Panc1 (cell line): ENCODE measurements at regions not wholly inside any gene's neighbourhood (a gene's known extent, or its start where the extent isn't known, plus 50 kb on each side); places are given as distances from the start of the nearest gene placed in this dataset.
"Not testable (repeated sequence)": the region's sequence is repeated elsewhere in the genome, so short reads cannot be mapped to it uniquely, and the experiment has no call there.

Experiments used
- ATAC-seq: fragments of 200-7000 bp; cut with Tn5 transposase; 2 replicates; pipeline ENCODE4 v1.9.1; 2020; ENCODE audit warnings: mild to moderate bottlenecking, moderate library complexity
- BruUV-seq: library from RNA; stranded (reverse); fragments of 400-500 nt; replicated peaks from 2 replicates; lab custom pipeline; 2021; lab: Mats Ljungman, UMichigan
- CTCF ChIA-PET: fragments of 300-600 bp; sonication (Branson Sonifier 250); formaldehyde crosslinking; loops from one replicate; lab custom pipeline; 2022; ENCODE audit warnings: antibody characterized with exemption; lab: Charles Lee
- POLR2A ChIA-PET: fragments of 300-600 bp; sonication (Branson Sonifier 250); formaldehyde crosslinking; loops from one replicate; lab custom pipeline; 2022; ENCODE audit warnings: antibody characterized with exemption; lab: Charles Lee
- DNase-seq: peaks from one replicate; pipeline ENCODE4 v3.0.0-alpha.2; 2010; ENCODE audit warnings: low read depth, low spot score
- H3K27ac ChIP-seq: 2 replicates; pipeline ENCODE4 v1.5.1; 2011; ENCODE audit warnings: mild to moderate bottlenecking, low read length, inconsistent platforms
- H3K27me3 ChIP-seq: fragments of 200-500 bp; sonication (Bioruptor generic); 2 replicates; pipeline ENCODE4 v1.6.0; 2014; ENCODE audit warnings: low read length, inconsistent platforms; ENCODE audit not compliant: control insufficient read depth, insufficient read depth
- H3K36me3 ChIP-seq: fragments of 200-500 bp; sonication (Bioruptor generic); 2 replicates; pipeline ENCODE4 v1.5.1; 2014; ENCODE audit warnings: inconsistent platforms, mild to moderate bottlenecking, low read length, moderate library complexity; ENCODE audit not compliant: control insufficient read depth, insufficient read depth
- H3K4me1 ChIP-seq: 2 replicates; pipeline ENCODE4 v1.5.1; 2011; ENCODE audit warnings: inconsistent platforms, mild to moderate bottlenecking, low read length, moderate library complexity; ENCODE audit not compliant: control insufficient read depth, insufficient read depth
- H3K4me3 ChIP-seq, 2 experiments: 2 replicates each; pipeline ENCODE4 v1.5.1; 2011 to 2012; ENCODE audit warnings: low read depth in 2 of 2, low read length in 2 of 2, mild to moderate bottlenecking in 2 of 2, inconsistent platforms in 1 of 2, moderate library complexity in 1 of 2
- H3K9me3 ChIP-seq: fragments of 200-500 bp; sonication (Bioruptor generic); 2 replicates; pipeline ENCODE4 v1.5.1; 2014; ENCODE audit warnings: low read depth, mild to moderate bottlenecking, inconsistent platforms, low read length, moderate library complexity; ENCODE audit not compliant: control insufficient read depth, insufficient read depth
- CTCF ChIP-seq: fragments of 450-650 bp; IDR thresholded peaks from 2 replicates; pipeline ENCODE4 v1.5.1; 2017; ENCODE audit warnings: mild to moderate bottlenecking
- POLR2AphosphoS5 ChIP-seq: IDR thresholded peaks from 2 replicates; pipeline ENCODE4 v1.6.1; 2012; ENCODE audit warnings: mild to moderate bottlenecking, low read depth, low read length, moderate library complexity
- SIN3A ChIP-seq: IDR thresholded peaks from 2 replicates; pipeline ENCODE4 v1.6.1; 2012; ENCODE audit warnings: low read depth, mild to moderate bottlenecking, low read length, moderate library complexity, borderline replicate concordance; ENCODE audit not compliant: insufficient read depth
- TCF7L2 ChIP-seq: IDR thresholded peaks from 2 replicates; pipeline ENCODE4 v1.6.1; 2011; ENCODE audit warnings: mild to moderate bottlenecking, low read depth, low read length, inconsistent platforms
- in situ Hi-C: cut with HindIII; loops from 2 replicates; pipeline ENCODE4 v1.10.0; 2016; ENCODE audit warnings: low sequenced_read_pairs, low pct_unique_long_range_greater_than_20kb
- intact Hi-C: fragments of 100-400 bp; cut with micrococcal nuclease; formaldehyde crosslinking; loops from one replicate; pipeline ENCODE4 v1.10.0; 2022; ENCODE audit not compliant: unreplicated experiment
- TF ChIP-seq, protein P1 (sequence below), 2 experiments: IDR thresholded peaks; 2 replicates each; pipeline ENCODE4 v1.6.1; 2011 to 2012; ENCODE audit warnings: low read depth in 2 of 2, control low read depth in 1 of 2, low read length in 1 of 2, mild to moderate bottlenecking in 1 of 2, moderate library complexity in 1 of 2; ENCODE audit not compliant: insufficient read depth in 1 of 2

DNA sequence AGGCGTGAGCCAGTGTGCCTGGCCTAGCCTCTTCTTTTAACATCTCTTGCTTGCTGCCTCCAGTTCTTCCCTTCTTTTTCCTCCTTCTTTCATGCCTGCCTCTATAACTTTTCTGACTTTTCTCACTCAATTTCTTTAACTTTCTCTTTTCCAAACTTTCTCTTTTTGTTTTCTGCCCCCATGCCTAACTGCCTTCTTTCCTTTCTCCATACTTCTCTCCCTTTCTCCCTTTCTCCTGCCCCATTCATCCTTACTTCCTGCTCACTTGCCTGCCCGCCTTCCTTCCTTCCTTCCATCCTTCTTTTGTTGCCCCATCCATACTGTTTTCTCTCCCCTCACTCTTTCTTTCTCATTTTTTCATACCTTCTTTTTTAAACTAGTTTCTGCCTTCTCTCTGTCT, 105.2 kb downstream of the RBMX2 start:
- POLR2A ChIA-PET = no interaction called here
- no peaks in the 10 kb centered on the region for H3K4me1 ChIP-seq
- in situ Hi-C loops = no loop called here
- ATAC-seq = no peak
- H3K27ac ChIP-seq = no peak overlapping the region
- intact Hi-C loops = no loop called here
- DNase-seq = no peak
- peaks cover 12% of the 10 kb centered on the region for H3K27me3 ChIP-seq
- H3K36me3 ChIP-seq = no peaks in the 10 kb centered on the region
- CTCF ChIA-PET = no interaction called here
- no peak overlapping the region for H3K4me3 ChIP-seq
- TF ChIP-seq TCF7L2 = no peak
- TF ChIP-seq, protein P1, sequence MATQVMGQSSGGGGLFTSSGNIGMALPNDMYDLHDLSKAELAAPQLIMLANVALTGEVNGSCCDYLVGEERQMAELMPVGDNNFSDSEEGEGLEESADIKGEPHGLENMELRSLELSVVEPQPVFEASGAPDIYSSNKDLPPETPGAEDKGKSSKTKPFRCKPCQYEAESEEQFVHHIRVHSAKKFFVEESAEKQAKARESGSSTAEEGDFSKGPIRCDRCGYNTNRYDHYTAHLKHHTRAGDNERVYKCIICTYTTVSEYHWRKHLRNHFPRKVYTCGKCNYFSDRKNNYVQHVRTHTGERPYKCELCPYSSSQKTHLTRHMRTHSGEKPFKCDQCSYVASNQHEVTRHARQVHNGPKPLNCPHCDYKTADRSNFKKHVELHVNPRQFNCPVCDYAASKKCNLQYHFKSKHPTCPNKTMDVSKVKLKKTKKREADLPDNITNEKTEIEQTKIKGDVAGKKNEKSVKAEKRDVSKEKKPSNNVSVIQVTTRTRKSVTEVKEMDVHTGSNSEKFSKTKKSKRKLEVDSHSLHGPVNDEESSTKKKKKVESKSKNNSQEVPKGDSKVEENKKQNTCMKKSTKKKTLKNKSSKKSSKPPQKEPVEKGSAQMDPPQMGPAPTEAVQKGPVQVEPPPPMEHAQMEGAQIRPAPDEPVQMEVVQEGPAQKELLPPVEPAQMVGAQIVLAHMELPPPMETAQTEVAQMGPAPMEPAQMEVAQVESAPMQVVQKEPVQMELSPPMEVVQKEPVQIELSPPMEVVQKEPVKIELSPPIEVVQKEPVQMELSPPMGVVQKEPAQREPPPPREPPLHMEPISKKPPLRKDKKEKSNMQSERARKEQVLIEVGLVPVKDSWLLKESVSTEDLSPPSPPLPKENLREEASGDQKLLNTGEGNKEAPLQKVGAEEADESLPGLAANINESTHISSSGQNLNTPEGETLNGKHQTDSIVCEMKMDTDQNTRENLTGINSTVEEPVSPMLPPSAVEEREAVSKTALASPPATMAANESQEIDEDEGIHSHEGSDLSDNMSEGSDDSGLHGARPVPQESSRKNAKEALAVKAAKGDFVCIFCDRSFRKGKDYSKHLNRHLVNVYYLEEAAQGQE (IDR thresholded peaks at IDR 0.05; ENCODE audit: insufficient read depth in 1 of 2, low read depth in 2 of 2, low read length in 1 of 2) = no peak
- TF ChIP-seq CTCF = no peak
- no peak for TF ChIP-seq POLR2AphosphoS5
- TF ChIP-seq SIN3A = no peak
- no TSS peak for BruUV-seq
- H3K9me3 ChIP-seq = no peaks in the 10 kb centered on the region

GRCh38 chrX:130512534-130512933, 110.7 kb downstream of the RBMX2 start:
- H3K36me3 ChIP-seq, H3K27me3 ChIP-seq, intact Hi-C loops, in situ Hi-C loops, POLR2A ChIA-PET, ATAC-seq, BruUV-seq, DNase-seq, H3K4me1 ChIP-seq, H3K27ac ChIP-seq, H3K9me3 ChIP-seq, H3K4me3 ChIP-seq, CTCF ChIA-PET: not testable (repeated sequence)

DNA sequence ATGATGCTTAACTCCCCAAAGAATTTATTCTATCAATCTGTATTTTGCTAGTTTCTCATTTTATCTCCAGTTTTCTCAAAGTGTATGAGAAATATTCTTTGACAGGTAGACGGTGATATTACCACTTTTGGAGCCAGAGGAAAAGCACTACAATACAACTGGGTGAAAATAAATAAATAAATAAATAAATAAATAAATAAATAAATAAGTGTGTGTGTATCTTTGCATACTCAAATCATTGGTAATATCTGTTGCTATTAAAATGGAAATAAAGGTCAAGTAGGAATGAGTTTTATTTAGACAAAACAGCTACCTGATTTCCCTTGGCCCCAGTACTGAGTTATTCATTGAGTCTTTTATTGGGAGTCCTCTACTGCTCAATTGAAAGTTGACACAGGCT, 114.3 kb downstream of the RBMX2 start:
- ATAC-seq (no peak), DNase-seq (no peak)
- Histone ChIP-seq H3K4me3 (no peak overlapping the region), H3K9me3 (no peaks in the 10 kb centered on the region), H3K36me3 (no peaks in the 10 kb centered on the region), H3K27me3 (peaks cover 6% of the 10 kb centered on the region), H3K27ac (no peak overlapping the region), H3K4me1 (no peaks in the 10 kb centered on the region)
- BruUV-seq = no TSS peak
- in situ Hi-C loops (no loop called here), intact Hi-C loops (no loop called here)
- ChIA-PET POLR2A (no interaction called here), CTCF (interaction anchor here (0.6 kb wide), 1 partner anchor 320 kb away, joined by 3 read pairs; no protein-coding TSS in a partner anchor)
- TF ChIP-seq CTCF (no peak), SIN3A (no peak), POLR2AphosphoS5 (no peak), TCF7L2 (no peak)
- TF ChIP-seq, protein P1 (IDR thresholded peaks at IDR 0.05; ENCODE audit: insufficient read depth in 1 of 2, low read depth in 2 of 2, low read length in 1 of 2) = no peak
